ENCODE measurements at regions not wholly inside any gene's neighbourhood (a gene's known extent, or its start where the extent isn't known, plus 50 kb on each side); places are given as distances from the start of the nearest gene placed in this dataset.

DNA sequence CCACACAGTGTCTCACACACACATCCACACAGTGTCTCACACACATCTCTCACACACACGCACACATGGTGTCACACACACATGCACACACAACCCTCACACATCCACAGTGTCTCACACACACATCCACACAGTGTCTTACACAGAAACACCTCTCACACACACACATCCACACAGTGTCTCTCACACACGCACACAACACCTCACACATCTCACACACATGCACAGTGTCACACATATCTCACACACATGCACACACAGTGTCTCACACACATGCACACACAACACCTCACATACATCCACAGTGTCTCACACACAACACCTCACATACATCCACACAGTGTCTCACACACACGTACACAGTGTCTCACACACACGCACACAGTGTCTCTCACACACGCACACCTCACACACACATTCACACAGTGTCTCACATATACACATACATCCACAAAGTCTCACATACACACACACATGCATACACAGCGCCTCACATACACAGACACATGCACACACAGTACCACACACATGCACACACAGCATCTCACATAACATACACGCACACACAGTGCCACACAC lies 473.9 kb upstream of the HS6ST1 start:
- Histone ChIP-seq H3K27me3 (ENCODE audit: insufficient read depth, low read length) (no peaks in the 10 kb centered on the region), H3K36me3 (ENCODE audit: insufficient read depth, low read length) (no peaks in the 10 kb centered on the region), H3K4me3 (ENCODE audit: low read depth, low read length) (no peak overlapping the region), H3K27ac (ENCODE audit: low read depth, low read length) (no peak overlapping the region), H3K4me1 (ENCODE audit: control insufficient read depth, insufficient read depth, low read length, unreplicated experiment) (no peaks in the 10 kb centered on the region), H3K79me2 (ENCODE audit: control insufficient read depth, insufficient read depth, low read length, unreplicated experiment) (no peaks in the 10 kb centered on the region), H2AFZ (ENCODE audit: low read length, unreplicated experiment) (no peak overlapping the region)

- Histone ChIP-seq H2AFZ (ENCODE audit: low read length, unreplicated experiment) (no peak overlapping the region), H3K36me3 (ENCODE audit: insufficient read depth, low read length) (no peaks in the 10 kb centered on the region), H3K27ac (ENCODE audit: low read depth, low read length) (no peak overlapping the region), H3K79me2 (ENCODE audit: control insufficient read depth, insufficient read depth, low read length, unreplicated experiment) (no peaks in the 10 kb centered on the region), H3K4me1 (ENCODE audit: control insufficient read depth, insufficient read depth, low read length, unreplicated experiment) (no peaks in the 10 kb centered on the region), H3K27me3 (ENCODE audit: insufficient read depth, low read length) (no peaks in the 10 kb centered on the region), H3K4me3 (ENCODE audit: low read depth, low read length) (no peak overlapping the region)
These were observed 474.7 kb upstream of the HS6ST1 start for GRCh38 chr2:128793404-128793803.

DNA sequence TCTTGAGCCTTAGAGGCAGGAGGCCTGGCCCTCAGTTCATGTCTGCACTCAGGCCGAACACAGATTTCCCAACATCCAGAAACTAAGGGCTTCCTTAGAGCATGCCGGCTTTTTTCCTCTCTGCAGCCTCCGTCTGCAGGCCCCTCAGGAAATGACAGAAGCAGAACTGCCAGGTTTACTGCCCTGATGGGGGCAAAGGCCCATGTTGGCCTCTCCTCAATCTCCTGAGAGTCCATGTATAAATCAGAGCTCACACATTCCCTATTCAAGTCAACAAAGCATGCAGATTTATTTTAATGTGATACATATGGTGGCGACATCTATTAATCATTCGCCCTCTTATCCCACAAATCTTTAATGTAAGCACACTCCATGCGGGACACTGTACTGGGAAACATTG lies 475.6 kb upstream of the HS6ST1 start:
- Histone ChIP-seq H3K4me1 (ENCODE audit: control insufficient read depth, insufficient read depth, low read length, unreplicated experiment) (no peaks in the 10 kb centered on the region), H3K36me3 (ENCODE audit: insufficient read depth, low read length) (no peaks in the 10 kb centered on the region), H3K4me3 (ENCODE audit: low read depth, low read length) (no peak overlapping the region), H3K79me2 (ENCODE audit: control insufficient read depth, insufficient read depth, low read length, unreplicated experiment) (no peaks in the 10 kb centered on the region), H3K27me3 (ENCODE audit: insufficient read depth, low read length) (no peaks in the 10 kb centered on the region), H2AFZ (ENCODE audit: low read length, unreplicated experiment) (no peak overlapping the region), H3K27ac (ENCODE audit: low read depth, low read length) (no peak overlapping the region)

DNA sequence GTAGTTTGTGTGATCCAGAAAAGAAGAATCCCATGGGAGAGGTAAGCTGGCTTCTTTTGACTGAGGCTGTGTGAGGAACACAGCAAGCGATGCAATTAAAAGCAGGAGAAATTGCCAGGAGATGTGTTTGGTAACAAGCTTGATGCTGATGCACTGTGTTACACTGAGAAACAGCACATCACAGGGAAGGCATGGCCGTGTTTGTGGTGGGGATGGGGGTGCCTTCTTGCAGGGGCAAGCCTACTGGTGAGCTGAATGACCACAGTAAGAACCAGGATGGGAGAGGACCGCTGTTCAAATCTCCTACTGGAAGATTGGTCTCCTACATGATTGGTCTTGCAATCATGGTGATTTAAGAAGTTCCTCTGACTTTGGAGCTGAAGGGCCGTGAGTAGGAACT lies 477.7 kb upstream of the HS6ST1 start:
- H3K27me3 ChIP-seq (ENCODE audit: insufficient read depth, low read length): no peaks in the 10 kb centered on the region
- no peaks in the 10 kb centered on the region for H3K4me1 ChIP-seq (ENCODE audit: control insufficient read depth, insufficient read depth, low read length, unreplicated experiment)
- no peak overlapping the region for H2AFZ ChIP-seq (ENCODE audit: low read length, unreplicated experiment)
- H3K79me2 ChIP-seq (ENCODE audit: control insufficient read depth, insufficient read depth, low read length, unreplicated experiment): no peaks in the 10 kb centered on the region
- no peak overlapping the region for H3K27ac ChIP-seq (ENCODE audit: low read depth, low read length)
- no peak overlapping the region for H3K4me3 ChIP-seq (ENCODE audit: low read depth, low read length)
- H3K36me3 ChIP-seq (ENCODE audit: insufficient read depth, low read length): no peaks in the 10 kb centered on the region

DNA sequence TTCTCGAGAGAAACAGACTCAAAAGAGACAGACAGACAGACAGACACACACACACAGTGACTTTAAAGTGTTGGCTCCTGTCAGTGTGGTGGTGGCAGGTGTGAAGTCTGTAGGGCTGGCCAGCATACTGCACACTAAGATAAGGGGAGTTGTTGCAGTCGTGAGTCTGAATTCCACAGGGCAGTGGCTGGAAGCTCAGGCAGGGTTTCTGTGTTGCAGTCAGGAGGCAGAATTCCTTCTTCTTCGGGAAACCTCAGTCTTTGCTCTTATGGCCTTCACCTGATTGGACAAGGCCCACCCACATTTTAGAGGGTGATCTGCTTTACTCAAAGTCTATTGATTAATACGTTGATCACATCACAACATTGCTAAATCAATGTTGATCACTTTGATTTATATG lies 478.4 kb upstream of the HS6ST1 start:
- Histone ChIP-seq H3K4me3 (ENCODE audit: low read depth, low read length) (no peak overlapping the region), H3K79me2 (ENCODE audit: control insufficient read depth, insufficient read depth, low read length, unreplicated experiment) (no peaks in the 10 kb centered on the region), H3K36me3 (ENCODE audit: insufficient read depth, low read length) (no peaks in the 10 kb centered on the region), H3K27me3 (ENCODE audit: insufficient read depth, low read length) (no peaks in the 10 kb centered on the region), H3K4me1 (ENCODE audit: control insufficient read depth, insufficient read depth, low read length, unreplicated experiment) (no peaks in the 10 kb centered on the region), H2AFZ (ENCODE audit: low read length, unreplicated experiment) (no peak overlapping the region), H3K27ac (ENCODE audit: low read depth, low read length) (no peak overlapping the region)

- Histone ChIP-seq H2AFZ (ENCODE audit: low read length, unreplicated experiment) (no peak overlapping the region), H3K36me3 (ENCODE audit: insufficient read depth, low read length) (no peaks in the 10 kb centered on the region), H3K4me3 (ENCODE audit: low read depth, low read length) (no peak overlapping the region), H3K27ac (ENCODE audit: low read depth, low read length) (no peak overlapping the region), H3K4me1 (ENCODE audit: control insufficient read depth, insufficient read depth, low read length, unreplicated experiment) (no peaks in the 10 kb centered on the region), H3K79me2 (ENCODE audit: control insufficient read depth, insufficient read depth, low read length, unreplicated experiment) (no peaks in the 10 kb centered on the region), H3K27me3 (ENCODE audit: insufficient read depth, low read length) (no peaks in the 10 kb centered on the region)
These were observed 478.9 kb upstream of the HS6ST1 start for GRCh38 chr2:128797533-128797932.

- Histone ChIP-seq H3K4me1 (ENCODE audit: control insufficient read depth, insufficient read depth, low read length, unreplicated experiment) (no peaks in the 10 kb centered on the region), H2AFZ (ENCODE audit: low read length, unreplicated experiment) (no peak overlapping the region), H3K36me3 (ENCODE audit: insufficient read depth, low read length) (no peaks in the 10 kb centered on the region), H3K27ac (ENCODE audit: low read depth, low read length) (no peak overlapping the region), H3K27me3 (ENCODE audit: insufficient read depth, low read length) (no peaks in the 10 kb centered on the region), H3K4me3 (ENCODE audit: low read depth, low read length) (no peak overlapping the region), H3K79me2 (ENCODE audit: control insufficient read depth, insufficient read depth, low read length, unreplicated experiment) (no peaks in the 10 kb centered on the region)
These were observed 479.3 kb upstream of the HS6ST1 start for GRCh38 chr2:128797937-128798336.

GRCh38 chr2:128798502-128799283 lies 480.0 kb upstream of the HS6ST1 start:
- Histone ChIP-seq H3K4me3 (ENCODE audit: low read depth, low read length) (no peak overlapping the region), H3K79me2 (ENCODE audit: control insufficient read depth, insufficient read depth, low read length, unreplicated experiment) (no peaks in the 10 kb centered on the region), H2AFZ (ENCODE audit: low read length, unreplicated experiment) (no peak overlapping the region)

DNA sequence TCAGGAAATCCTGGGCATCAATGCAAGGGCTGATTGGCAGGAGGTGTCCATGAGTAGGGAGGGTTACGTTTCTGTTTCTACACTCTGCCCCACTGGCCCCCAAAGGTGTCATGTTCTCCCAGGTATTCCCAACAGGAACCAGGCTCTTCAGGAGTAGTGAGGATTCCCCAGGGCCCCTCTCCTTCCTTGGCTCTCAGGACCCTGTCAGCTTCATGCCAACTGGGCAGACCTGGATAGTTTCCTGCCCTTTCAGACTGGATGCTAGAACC lies 480.6 kb upstream of the HS6ST1 start:
- Histone ChIP-seq H3K4me3 (ENCODE audit: low read depth, low read length) (no peak overlapping the region), H3K27me3 (ENCODE audit: insufficient read depth, low read length) (no peaks in the 10 kb centered on the region), H3K79me2 (ENCODE audit: control insufficient read depth, insufficient read depth, low read length, unreplicated experiment) (no peaks in the 10 kb centered on the region), H3K27ac (ENCODE audit: low read depth, low read length) (no peak overlapping the region), H3K4me1 (ENCODE audit: control insufficient read depth, insufficient read depth, low read length, unreplicated experiment) (no peaks in the 10 kb centered on the region), H3K36me3 (ENCODE audit: insufficient read depth, low read length) (no peaks in the 10 kb centered on the region), H2AFZ (ENCODE audit: low read length, unreplicated experiment) (no peak overlapping the region)

More at GRCh38 chr2:128798502-128799283, 480.0 kb upstream of the HS6ST1 start:
- Histone ChIP-seq H3K4me1 (ENCODE audit: control insufficient read depth, insufficient read depth, low read length, unreplicated experiment) (no peaks in the 10 kb centered on the region), H3K27me3 (ENCODE audit: insufficient read depth, low read length) (no peaks in the 10 kb centered on the region), H3K36me3 (ENCODE audit: insufficient read depth, low read length) (no peaks in the 10 kb centered on the region), H3K27ac (ENCODE audit: low read depth, low read length) (no peak overlapping the region)

GRCh38 chr2:128799730-128800129 lies 481.1 kb upstream of the HS6ST1 start:
- H3K4me3 ChIP-seq (ENCODE audit: low read depth, low read length): no peak overlapping the region
- H3K4me1 ChIP-seq (ENCODE audit: control insufficient read depth, insufficient read depth, low read length, unreplicated experiment): no peaks in the 10 kb centered on the region
- H3K27me3 ChIP-seq (ENCODE audit: insufficient read depth, low read length): no peaks in the 10 kb centered on the region
- H3K79me2 ChIP-seq (ENCODE audit: control insufficient read depth, insufficient read depth, low read length, unreplicated experiment): no peaks in the 10 kb centered on the region
- no peaks in the 10 kb centered on the region for H3K36me3 ChIP-seq (ENCODE audit: insufficient read depth, low read length)
- H2AFZ ChIP-seq (ENCODE audit: low read length, unreplicated experiment): no peak overlapping the region
- no peak overlapping the region for H3K27ac ChIP-seq (ENCODE audit: low read depth, low read length)

DNA sequence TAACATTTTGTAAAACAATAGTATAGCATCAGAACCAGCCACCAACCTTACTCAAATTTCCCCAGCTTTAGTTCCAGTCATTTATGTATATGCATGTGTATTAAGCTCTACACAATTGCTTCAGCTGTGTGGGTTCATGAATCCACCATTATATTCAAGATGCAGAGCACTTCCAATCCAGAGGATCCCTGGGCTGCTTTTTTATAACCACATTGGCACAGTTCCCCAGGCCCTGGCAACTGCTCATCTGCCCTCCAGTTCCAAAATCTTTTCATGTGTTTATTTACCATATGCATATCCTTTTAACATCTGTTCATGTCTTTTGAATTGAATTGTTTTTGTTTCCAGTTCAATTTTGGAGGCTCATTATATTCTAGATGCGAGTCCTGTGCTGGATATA lies 482.9 kb upstream of the HS6ST1 start:
- H3K27me3 ChIP-seq (ENCODE audit: insufficient read depth, low read length): no peaks in the 10 kb centered on the region
- H3K4me1 ChIP-seq (ENCODE audit: control insufficient read depth, insufficient read depth, low read length, unreplicated experiment): no peaks in the 10 kb centered on the region
- H3K79me2 ChIP-seq (ENCODE audit: control insufficient read depth, insufficient read depth, low read length, unreplicated experiment): no peaks in the 10 kb centered on the region
- no peak overlapping the region for H3K27ac ChIP-seq (ENCODE audit: low read depth, low read length)
- H3K4me3 ChIP-seq (ENCODE audit: low read depth, low read length): no peak overlapping the region
- no peak overlapping the region for H2AFZ ChIP-seq (ENCODE audit: low read length, unreplicated experiment)
- H3K36me3 ChIP-seq (ENCODE audit: insufficient read depth, low read length): no peaks in the 10 kb centered on the region
